GM04503 (cell line): ENCODE measurements at regions not wholly inside any gene's neighbourhood (a gene's known extent, or its start where the extent isn't known, plus 50 kb on each side); places are given as distances from the start of the nearest gene placed in this dataset.
"Not testable (repeated sequence)": the region's sequence is repeated elsewhere in the genome, so short reads cannot be mapped to it uniquely, and the experiment has no call there.

ENCODE experiments used
- DNase-seq: peaks from one replicate; pipeline ENCODE4 v3.0.0-alpha.2; 2012; ENCODE audit warnings: low read depth

DNA sequence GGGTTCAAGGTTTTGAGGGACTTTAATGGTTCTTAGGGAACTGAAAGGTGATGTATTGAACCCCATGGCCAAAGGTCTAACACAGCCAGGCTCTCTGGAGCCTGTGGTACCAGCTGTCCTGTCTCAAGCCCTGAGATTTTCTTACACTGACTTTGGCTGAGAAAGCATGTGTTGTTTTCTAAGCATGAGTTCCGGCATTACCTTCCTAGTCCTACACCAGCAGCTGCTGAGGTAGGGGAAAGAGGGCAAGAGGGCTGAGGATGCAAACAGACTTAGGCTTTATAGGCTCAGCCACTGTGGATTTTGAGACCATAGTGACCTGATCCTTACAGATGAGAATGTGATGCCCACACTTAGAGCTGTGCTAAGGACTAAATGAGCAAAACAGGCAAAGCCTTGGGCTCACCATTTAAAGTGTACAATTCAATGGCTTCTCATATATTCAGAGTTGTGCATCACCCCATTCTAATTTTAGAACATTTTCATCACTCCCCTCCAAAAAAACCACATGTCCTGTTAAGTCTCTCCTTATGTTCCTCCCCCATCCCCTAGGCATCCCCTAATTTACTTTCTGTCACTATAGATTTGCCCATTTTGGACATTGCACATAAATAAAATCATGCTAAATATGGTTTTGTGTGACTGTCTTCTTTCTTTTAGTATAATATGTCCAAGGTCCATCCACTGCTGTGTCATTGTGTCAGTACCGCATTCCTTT, 99.7 kb upstream of the OTOS start:
- DNase-seq, result no peak

DNA sequence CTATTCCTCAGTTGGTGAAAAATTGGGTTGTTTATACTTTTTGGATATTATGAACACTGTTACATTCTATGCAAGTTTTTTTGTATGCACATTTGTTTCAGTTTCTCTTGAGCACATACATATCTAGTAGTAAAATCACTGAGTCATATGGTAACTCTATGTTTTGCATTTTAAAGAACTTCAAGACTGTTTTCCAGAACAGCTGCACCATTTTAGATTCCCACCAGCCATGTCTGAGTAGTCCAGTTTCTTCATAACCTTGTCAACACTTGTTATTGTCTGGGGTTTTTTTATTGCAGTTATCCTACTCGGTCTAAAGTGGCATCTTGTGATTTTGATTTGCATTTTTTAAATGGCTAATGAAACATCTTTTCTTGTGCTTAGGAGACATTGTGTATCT, 100.3 kb upstream of the OTOS start:
- no peak for DNase-seq

- DNase-seq, result no peak
These were observed 101.1 kb upstream of the OTOS start for GRCh38 chr2:240241572-240241971.

DNA sequence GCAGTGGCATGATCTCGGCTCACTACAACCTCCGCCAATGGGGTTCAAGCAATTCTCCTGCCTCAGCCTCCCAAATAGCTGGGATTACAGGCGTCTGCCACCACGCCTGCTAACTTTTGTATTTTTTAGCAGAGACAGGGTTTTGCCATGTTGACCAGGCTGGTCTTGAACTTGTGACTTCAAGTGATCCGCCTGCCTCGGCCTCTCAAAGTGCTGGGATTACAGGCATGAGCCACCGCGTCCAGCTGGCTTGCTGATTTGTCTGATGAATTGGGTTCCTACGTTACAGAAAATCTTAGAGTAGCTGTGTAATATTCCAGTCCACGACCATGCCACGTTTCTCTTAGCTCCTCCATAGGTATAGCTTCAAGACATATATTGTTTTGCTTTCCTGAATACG, 102.6 kb upstream of the OTOS start:
- not testable (repeated sequence) for DNase-seq

DNA sequence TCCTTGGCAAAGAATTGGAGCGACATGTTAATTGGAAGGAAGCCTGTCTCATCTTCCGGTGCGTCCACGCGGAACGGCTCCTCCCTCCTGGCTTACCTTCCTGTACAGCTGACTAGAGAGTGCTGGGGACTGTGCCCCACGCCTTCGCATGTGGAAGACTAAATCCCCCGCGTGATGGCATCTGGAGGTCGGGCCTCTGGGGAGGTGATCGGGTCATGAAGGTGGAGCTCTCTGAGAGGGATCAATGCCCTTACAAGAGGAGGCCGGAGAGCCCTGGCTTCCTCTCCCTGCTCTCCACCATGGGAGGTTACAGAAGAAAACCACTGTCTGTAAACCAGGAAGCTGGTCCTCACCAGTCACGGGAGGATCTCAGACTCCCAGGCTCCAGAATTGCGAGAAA, 104.1 kb upstream of the OTOS start:
- no peak for DNase-seq

DNA sequence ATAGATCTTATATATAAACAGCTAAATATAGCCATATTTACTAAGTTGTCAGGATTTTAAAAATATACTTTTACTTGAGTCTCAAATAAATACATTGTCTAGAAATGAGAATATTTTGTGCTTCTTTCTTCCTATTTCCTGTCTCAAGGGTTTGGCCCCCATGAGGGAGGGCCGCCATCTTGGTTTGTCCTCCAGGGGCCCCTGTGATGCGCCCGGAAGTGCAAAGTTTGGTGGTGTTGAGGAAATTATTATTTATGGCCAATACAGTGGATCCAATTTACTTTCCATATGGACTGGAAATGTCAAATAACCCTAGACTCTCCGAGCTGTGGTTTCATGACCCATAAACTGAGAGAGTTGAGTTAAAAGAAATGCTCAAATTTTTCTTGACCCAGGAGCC, 104.7 kb upstream of the OTOS start:
- DNase-seq, result no peak

- DNase-seq, result no peak
These were observed 105.2 kb upstream of the OTOS start for GRCh38 chr2:240245706-240246105.

- no peak for DNase-seq
These were observed 105.8 kb upstream of the OTOS start for GRCh38 chr2:240246173-240246820.

DNA sequence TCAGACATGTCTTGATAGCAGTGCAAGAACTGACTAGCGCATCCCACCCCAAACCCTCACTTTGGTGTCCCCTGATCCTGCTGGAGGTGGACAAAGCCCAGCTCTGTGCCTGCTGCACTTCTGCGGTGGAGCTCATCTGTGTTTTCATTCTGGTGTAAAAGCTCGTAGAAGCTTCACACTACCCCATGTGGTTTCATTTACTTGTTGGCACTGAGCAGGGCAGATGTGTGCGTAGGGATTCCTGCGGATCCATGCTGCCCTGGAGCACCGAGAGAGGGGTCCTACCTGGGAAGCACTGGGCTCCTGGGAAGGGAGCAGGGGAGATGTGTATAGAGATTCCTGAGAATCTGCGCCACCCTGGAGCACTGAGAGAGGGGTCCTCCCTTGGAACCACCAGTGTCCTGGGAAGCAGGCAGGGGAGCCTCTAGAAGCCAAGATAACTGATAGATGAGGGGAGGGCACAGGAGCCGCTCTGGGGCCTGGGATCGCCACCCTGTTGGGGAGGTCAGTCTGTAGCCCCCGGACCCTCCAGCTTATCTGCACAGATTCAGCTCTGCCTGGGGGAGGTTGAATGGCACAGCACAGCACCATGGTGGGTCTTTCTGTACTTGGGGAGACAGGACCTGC, 106.9 kb upstream of the OTOS start:
- DNase-seq, result no peak

DNA sequence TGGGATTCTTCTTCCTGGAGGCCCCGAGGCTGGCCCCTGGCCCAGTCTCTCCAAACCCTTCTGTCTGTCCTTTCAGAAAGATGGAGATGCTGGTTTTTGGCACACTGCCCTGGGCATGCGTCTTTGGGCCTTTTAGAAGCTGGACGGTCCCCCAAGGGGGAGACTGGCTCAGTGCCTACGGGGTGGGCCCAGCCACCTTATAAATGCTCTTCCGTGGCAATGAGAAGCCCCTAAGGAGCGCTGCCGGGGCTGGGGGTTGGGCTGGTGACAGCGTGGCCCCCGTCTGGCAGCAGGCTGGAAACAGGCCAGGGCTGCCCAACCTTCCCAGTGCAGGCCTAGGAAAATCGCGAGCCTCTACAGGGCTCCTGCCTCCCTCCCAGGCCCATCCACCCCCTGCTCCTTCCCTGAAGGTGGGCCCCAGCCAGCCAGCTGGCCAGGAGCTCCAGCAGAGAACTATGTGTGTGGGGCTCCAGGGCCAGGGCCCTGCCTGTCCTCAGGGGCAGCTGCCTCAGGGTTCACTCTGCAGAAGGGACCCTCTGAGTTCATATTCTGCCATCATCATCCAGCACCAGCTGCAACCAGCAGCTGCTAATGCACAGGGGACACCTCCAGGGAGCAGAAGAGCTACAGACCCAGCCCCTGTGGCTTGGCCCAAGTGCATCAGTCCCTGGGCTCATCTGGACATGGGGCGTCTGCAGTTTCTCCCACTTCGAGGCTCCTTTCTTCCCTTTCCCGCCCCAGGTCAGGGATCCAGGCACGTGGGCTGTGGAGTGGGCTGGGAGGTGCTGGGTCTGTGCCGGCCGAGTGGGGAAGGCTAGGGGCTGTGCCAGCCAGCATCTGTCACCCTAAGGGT, 107.6 kb upstream of the OTOS start:
- no peak for DNase-seq

GRCh38 chr2:240248721-240249422, 108.4 kb upstream of the OTOS start:
- DNase-seq, result no peak

- DNase-seq, result no peak
These were observed 109.1 kb upstream of the OTOS start for GRCh38 chr2:240249423-240250149.

- no peak for DNase-seq
These were observed 109.9 kb upstream of the OTOS start for GRCh38 chr2:240250150-240250984.

- DNase-seq, result peak; percentile 29
These were observed 110.8 kb upstream of the OTOS start for GRCh38 chr2:240250985-240251847.

- DNase-seq, result no peak
These were observed 111.4 kb upstream of the OTOS start for GRCh38 chr2:240251848-240252190.

GRCh38 chr2:240252191-240252871, 111.9 kb upstream of the OTOS start:
- no peak for DNase-seq

DNA sequence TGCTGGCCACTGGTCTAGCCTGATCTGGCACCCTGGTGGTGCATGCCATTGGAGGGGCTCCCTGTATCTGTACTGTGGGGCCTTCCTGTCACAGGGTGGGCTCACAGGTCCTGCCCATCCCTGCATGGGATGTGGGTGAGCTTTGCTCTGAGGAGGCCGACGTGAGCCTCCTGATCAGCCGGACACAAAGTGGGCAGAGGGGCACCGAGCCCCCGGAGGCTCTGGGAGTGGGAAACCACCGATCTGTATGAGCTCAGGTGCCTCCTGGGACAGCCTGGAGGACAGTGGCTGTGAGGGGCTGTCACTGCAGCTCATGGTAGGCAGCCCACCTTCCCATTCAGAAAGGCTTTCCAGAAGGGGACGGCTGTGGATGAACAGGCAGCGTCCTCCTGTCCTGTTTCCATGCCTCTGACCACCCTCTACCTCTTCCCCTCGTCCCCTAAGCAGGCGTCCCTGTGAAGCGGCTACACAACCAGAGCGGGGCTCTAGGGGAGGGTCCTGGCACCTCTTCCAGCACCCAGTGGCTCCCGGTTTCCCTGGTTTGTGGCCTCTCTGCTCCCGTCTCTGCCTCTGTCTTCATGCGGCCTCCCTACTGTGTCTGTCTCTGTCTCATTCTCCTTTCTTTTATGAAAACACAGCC, 112.5 kb upstream of the OTOS start:
- DNase-seq, result no peak

GRCh38 chr2:240253583-240254145, 113.2 kb upstream of the OTOS start:
- DNase-seq, result no peak
